K562 (cell line): ENCODE measurements at regions not wholly inside any gene's neighbourhood (a gene's known extent, or its start where the extent isn't known, plus 50 kb on each side); places are given as distances from the start of the nearest gene placed in this dataset.

ENCODE experiments used
- ATAC-seq: fragments of 200-7000 bp; cut with Tn5 transposase; 3 replicates; pipeline ENCODE4 v1.9.1; 2020; ENCODE audit warnings: moderate library complexity
- BruUV-seq: library from RNA; stranded (reverse); fragments of 400-500 nt; replicated peaks from 2 replicates; lab custom pipeline; 2021; lab: Mats Ljungman, UMichigan
- CTCF ChIA-PET: fragments of 300-600 bp; formaldehyde crosslinking; extraction: SDS; loops from one replicate; lab custom pipeline; 2021; ENCODE audit warnings: low intra/inter-chr PET ratio; lab: Yijun Ruan, JAX
- POLR2A ChIA-PET: fragments of 300-600, 350-650 bp; sonication (Branson Sonifier 250); formaldehyde crosslinking; extraction: SDS; loops from one replicate; lab custom pipeline; 2021; ENCODE audit warnings: antibody characterized with exemption, inconsistent platforms; lab: Yijun Ruan, JAX
- DNase-seq, 4 experiments: peaks; one replicate each; pipeline versions ENCODE4 v3.0.0 to v3.0.0-alpha.2; 2011 to 2018; ENCODE audit warnings: low spot score in 3 of 4, mixed read lengths in 3 of 4; ENCODE audit errors: extremely low read depth in 1 of 4
- FAIRE-seq: peaks from 2 replicates; lab custom pipeline; 2011; peaks lifted over from hg19 to GRCh38; lab: Jason Lieb, UNC
- H2AFZ ChIP-seq: 2 replicates; pipeline ENCODE4 v1.6.0; 2011; ENCODE audit warnings: low read depth, low read length, control low read depth, inconsistent platforms
- H3K27ac ChIP-seq: fragments of 200-600 bp; 3 replicates; pipeline ENCODE4 v1.8.0; 2011; ENCODE audit warnings: low read depth, mild to moderate bottlenecking, control low read depth, inconsistent platforms, low read length, moderate library complexity, mixed read lengths; ENCODE audit errors: extremely low read depth
- H3K27me3 ChIP-seq, 2 experiments: fragments of 300-600 bp in 1 of 2; 2 replicates in 1 of 2; 3 replicates in 1 of 2; pipeline versions ENCODE4 v1.6.0 to v1.8.0; 2011; ENCODE audit warnings: inconsistent platforms in 2 of 2, low read length in 2 of 2, mild to moderate bottlenecking in 1 of 2, mixed read lengths in 1 of 2, moderate library complexity in 1 of 2; ENCODE audit not compliant: control insufficient read depth in 2 of 2, insufficient read depth in 2 of 2
- H3K36me3 ChIP-seq: fragments of 300-600 bp; 3 replicates; pipeline ENCODE4 v1.8.0; 2011; ENCODE audit warnings: mild to moderate bottlenecking, low read length, inconsistent platforms; ENCODE audit not compliant: control insufficient read depth, insufficient read depth
- H3K4me1 ChIP-seq, 2 experiments: fragments of 200-600 bp in 1 of 2; replicated peaks in 1 of 2; 2 replicates in 1 of 2; 3 replicates in 1 of 2; pipeline versions ENCODE4 v1.5.1 to v1.8.0; 2011; ENCODE audit warnings: inconsistent platforms in 2 of 2, low read length in 2 of 2, mild to moderate bottlenecking in 1 of 2, mixed read lengths in 1 of 2, moderate library complexity in 1 of 2; ENCODE audit not compliant: control insufficient read depth in 2 of 2, insufficient read depth in 2 of 2
- H3K4me2 ChIP-seq: 2 replicates; pipeline ENCODE4 v1.6.1; 2011; ENCODE audit warnings: low read length, control low read depth, inconsistent platforms, mixed read lengths; ENCODE audit not compliant: insufficient read depth
- H3K4me3 ChIP-seq: fragments of 200-600 bp; sonication (generic), shearing (Covaris generic); 2 replicates; pipeline ENCODE4 v1.5.1; 2016; ENCODE audit warnings: control low read depth, inconsistent platforms
- H3K79me2 ChIP-seq: fragments of 200-600 bp; 3 replicates; pipeline ENCODE4 v1.8.0; 2011; ENCODE audit warnings: low read length, inconsistent platforms; ENCODE audit not compliant: control insufficient read depth, insufficient read depth
- H3K9ac ChIP-seq, 2 experiments: 2 replicates each; pipeline versions ENCODE4 v1.6.0 to v1.6.1; 2011; ENCODE audit warnings: low read depth in 2 of 2, low read length in 2 of 2, control low read depth in 1 of 2, inconsistent platforms in 1 of 2, mild to moderate bottlenecking in 1 of 2, mixed read lengths in 1 of 2; ENCODE audit not compliant: insufficient read depth in 1 of 2
- H3K9me1 ChIP-seq: one replicate; pipeline ENCODE4 v1.6.0; 2011; ENCODE audit warnings: inconsistent platforms, mild to moderate bottlenecking, low read length, moderate library complexity; ENCODE audit not compliant: control insufficient read depth, insufficient read depth
- H3K9me3 ChIP-seq: replicated peaks from 2 replicates; pipeline ENCODE4 v1.5.1; 2011; ENCODE audit warnings: low read depth, low read length, inconsistent platforms; ENCODE audit not compliant: control insufficient read depth, insufficient read depth
- H4K20me1 ChIP-seq: replicated peaks from 2 replicates; pipeline ENCODE4 v1.6.1; 2011; ENCODE audit warnings: low read length, inconsistent platforms, mixed read lengths; ENCODE audit not compliant: control insufficient read depth, insufficient read depth
- MCM2 ChIP-seq: fragments of 450-650 bp; IDR thresholded peaks from 2 replicates; pipeline ENCODE4 v1.6.1; 2017; ENCODE audit warnings: low read depth, mild to moderate bottlenecking
- SMARCB1 ChIP-seq: IDR thresholded peaks from 2 replicates; pipeline ENCODE4 v1.6.1; 2011; ENCODE audit warnings: improper control_type of control experiment, low read depth; ENCODE audit not compliant: insufficient read length
- STAT5A ChIP-seq: IDR thresholded peaks from 2 replicates; pipeline ENCODE4 v1.6.1; 2012; ENCODE audit warnings: low read length, inconsistent platforms, borderline replicate concordance
- U2AF2 ChIP-seq: fragments of 200-400 bp; formaldehyde crosslinking; optimal IDR thresholded peaks from 2 replicates; pipeline ENCODE3; 2017; ENCODE audit warnings: low read depth, mild to moderate bottlenecking, low read length
- ZBTB43 ChIP-seq: sonication (generic); formaldehyde crosslinking; IDR thresholded peaks from 2 replicates; pipeline ENCODE4 v1.8.0; 2023; ENCODE audit warnings: mild to moderate bottlenecking, missing genetic modification reagents
- ZNF778 ChIP-seq: fragments of 450-650 bp; formaldehyde crosslinking; IDR thresholded peaks from 2 replicates; pipeline ENCODE4 v1.4.0; 2020; ENCODE audit warnings: mild to moderate bottlenecking, moderate library complexity
- WGBS: fragments of 100-300 bp; shearing (Covaris generic); methylation state at CpG from one replicate; pipeline ENCODE4 v1.1.6; 2016; ENCODE audit warnings: low coverage, mixed read lengths; ENCODE audit not compliant: insufficient coverage; ENCODE audit errors: missing lambda C conversion rate; 5-methylcytosine and 5-hydroxymethylcytosine counted together
- in situ Hi-C: fragments of 300-500 bp; cut with MboI; formaldehyde crosslinking; loops from 4 replicates; pipeline ENCODE4 v1.15.0; 2018; ENCODE audit warnings: inconsistent platforms, mixed read lengths
- intact Hi-C: fragments of 100-400 bp; cut with micrococcal nuclease; formaldehyde crosslinking; loops from 2 replicates; pipeline ENCODE4 v1.14.2; 2022

DNA sequence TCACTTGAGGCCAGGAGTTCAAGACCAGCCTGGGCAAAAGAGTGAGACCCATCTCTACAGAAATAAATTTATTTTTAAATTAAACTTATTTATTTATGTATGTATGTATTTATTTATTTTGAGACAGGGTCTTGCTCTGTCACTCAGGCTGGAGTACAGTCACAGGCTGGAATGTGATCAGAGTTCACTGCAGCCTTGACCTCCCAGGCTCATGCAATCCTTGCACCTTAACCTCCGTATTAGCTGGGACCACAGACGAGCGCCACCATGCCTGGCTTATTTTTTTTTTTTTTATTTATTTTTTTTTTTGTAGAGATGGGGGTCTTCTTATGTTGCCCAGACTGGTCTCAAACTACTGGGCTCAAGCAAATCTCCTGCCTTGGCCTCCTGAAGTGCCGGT lies 135.2 kb upstream of the HES1 start:
- no peaks in the 10 kb centered on the region for H4K20me1 ChIP-seq

More for the DNA sequence above, 135.2 kb upstream of the HES1 start:
- ChIA-PET POLR2A (no interaction called here), CTCF (no interaction called here)
- DNase-seq (no peak), FAIRE-seq (no peak), ATAC-seq (no peak)
- Histone ChIP-seq H3K36me3 (no peaks in the 10 kb centered on the region), H3K79me2 (no peaks in the 10 kb centered on the region), H3K9me3 (no peaks in the 10 kb centered on the region), H3K27ac (no peak overlapping the region), H3K9ac (no peak overlapping the region), H3K4me3 (no peak overlapping the region), H3K4me2 (no peak overlapping the region), H3K9me1 (no peaks in the 10 kb centered on the region), H3K27me3 (no peaks in the 10 kb centered on the region), H3K4me1 (peaks cover 31 to 46% of the 10 kb centered on the region in 2 experiments), H2AFZ (no peak overlapping the region)
- TF ChIP-seq SMARCB1: no peak
- no peak for TF ChIP-seq ZNF778 (CRISPR knock-in tag)
- no peak for TF ChIP-seq STAT5A
- no peak for TF ChIP-seq ZBTB43
- TF ChIP-seq U2AF2: no peak
- no peak for TF ChIP-seq MCM2
- WGBS: 80% methylated on average over 4 of the region's 4 CpGs
- intact Hi-C loops (loop anchor here (5.0 to 10.0 kb wide), 4 partner anchors 73 to 257 kb away; no protein-coding TSS in a partner anchor), in situ Hi-C loops (no loop called here)
- BruUV-seq: no TSS peak
